ENCODE measurements at regions not wholly inside any gene's neighbourhood (a gene's known extent, or its start where the extent isn't known, plus 50 kb on each side); places are given as distances from the start of the nearest gene placed in this dataset.

DNA sequence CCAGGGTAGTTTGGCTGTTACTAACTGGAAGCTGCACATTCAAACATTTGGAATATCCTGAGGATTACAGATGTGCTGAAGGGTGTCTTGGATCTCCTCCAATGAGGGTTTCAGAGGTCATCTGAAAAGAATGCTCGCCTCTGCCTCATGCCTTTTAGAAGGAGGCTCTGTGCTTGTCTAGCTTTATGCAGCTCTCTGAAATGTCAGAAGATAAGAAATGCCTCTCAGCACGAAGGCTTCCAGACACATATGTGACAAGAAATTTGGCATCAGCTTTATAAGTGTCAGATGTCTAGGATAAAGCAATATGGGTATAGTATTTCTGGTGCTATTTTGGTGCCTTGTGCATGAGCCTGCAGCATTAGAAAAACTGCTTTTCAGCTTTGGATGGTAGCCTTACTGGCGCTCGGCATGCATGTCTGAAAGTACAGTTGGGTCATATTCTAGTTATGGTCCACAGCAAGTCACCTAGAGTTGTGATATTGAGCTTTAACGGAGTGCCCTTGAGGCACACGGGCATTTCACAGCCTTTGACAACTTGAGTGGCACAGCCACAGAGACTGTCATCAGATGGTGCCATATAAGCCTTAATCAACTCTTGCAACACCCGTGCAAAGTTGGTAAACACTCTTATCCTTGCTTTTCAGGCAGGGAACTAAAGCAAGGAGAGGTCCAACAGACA lies 70.8 kb upstream of the PGRMC2 start:
- WGBS, 2 experiments (ENCODE audit: low coverage in 1 of 2, low lambda C conversion rate in 2 of 2, missing lambda C conversion rate in 2 of 2) = 8 to 15% methylated on average over 7 of the region's 7 CpGs
- Histone ChIP-seq H3K36me3 (ENCODE audit: low read depth) (no peaks in the 10 kb centered on the region), H3K4me3 (peak overlapping the region; percentile 29), H3K9me3 (ENCODE audit: low read depth) (no peaks in the 10 kb centered on the region), H3F3A (ENCODE audit: insufficient read depth) (peaks cover 56% of the 10 kb centered on the region), H3K79me2 (ENCODE audit: insufficient read depth) (no peaks in the 10 kb centered on the region), H3K4me1 (ENCODE audit: insufficient read depth) (peaks cover 62% of the 10 kb centered on the region), H3K9ac (no peak overlapping the region), H3K4me2 (ENCODE audit: unreplicated experiment) (peak overlapping the region; percentile 57), H4K20me1 (ENCODE audit: insufficient read depth) (no peaks in the 10 kb centered on the region), H3K9me2 (ENCODE audit: insufficient read depth) (no peaks in the 10 kb centered on the region), H3K27ac (peak overlapping the region; percentile 37), H2AFZ (no peak overlapping the region; the same call in 1 of the 2 replicates), H3K27me3 (replicated peaks; ENCODE audit: insufficient read depth) (no peaks in the 10 kb centered on the region)
- in situ Hi-C loops (cut with MboI) = no loop called here
- DNase-seq = peak; percentile 78
- no peak for TF ChIP-seq EZH2phosphoT487 (IDR thresholded peaks at IDR 0.05; ENCODE audit: insufficient read depth, low read depth)
- no peak for TF ChIP-seq EZH2 (IDR thresholded peaks at IDR 0.05; ENCODE audit: insufficient read depth, poor library complexity, severe bottlenecking)

DNA sequence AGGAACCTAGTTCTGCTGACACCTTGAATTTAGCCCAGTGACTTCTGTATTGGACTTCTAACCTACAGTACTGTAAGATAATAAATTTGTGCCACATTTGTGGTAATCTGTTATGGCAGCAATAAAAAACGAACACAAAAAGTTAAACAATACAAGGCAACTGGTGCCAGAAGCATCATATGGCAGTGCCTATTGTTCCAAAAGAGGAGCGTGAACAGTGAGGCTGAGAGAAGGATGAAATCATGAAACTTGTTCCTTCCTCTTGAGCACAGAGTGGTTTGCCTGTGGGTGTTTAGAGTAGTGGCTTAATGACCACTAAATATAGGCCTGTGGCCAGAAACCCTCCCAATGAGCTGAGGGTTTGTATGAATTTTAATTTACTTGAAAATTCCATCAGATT lies 69.7 kb upstream of the PGRMC2 start:
- Histone ChIP-seq H3K4me2 (ENCODE audit: unreplicated experiment) (peak overlapping the region; percentile 57), H4K20me1 (ENCODE audit: insufficient read depth) (no peaks in the 10 kb centered on the region), H3K9ac (no peak overlapping the region), H3K4me3 (no peak overlapping the region), H3K79me2 (ENCODE audit: insufficient read depth) (no peaks in the 10 kb centered on the region), H3K36me3 (ENCODE audit: low read depth) (no peaks in the 10 kb centered on the region), H3K4me1 (ENCODE audit: insufficient read depth) (peaks cover 62% of the 10 kb centered on the region), H2AFZ (no peak overlapping the region), H3K27me3 (replicated peaks; ENCODE audit: insufficient read depth) (no peaks in the 10 kb centered on the region), H3K9me3 (ENCODE audit: low read depth) (no peaks in the 10 kb centered on the region), H3K27ac (peak overlapping the region; percentile 37), H3F3A (ENCODE audit: insufficient read depth) (peaks cover 63% of the 10 kb centered on the region), H3K9me2 (ENCODE audit: insufficient read depth) (no peaks in the 10 kb centered on the region)
- in situ Hi-C loops (cut with MboI) = no loop called here
- TF ChIP-seq EZH2 (IDR thresholded peaks at IDR 0.05; ENCODE audit: insufficient read depth, poor library complexity, severe bottlenecking) (no peak), EZH2phosphoT487 (IDR thresholded peaks at IDR 0.05; ENCODE audit: insufficient read depth, low read depth) (no peak)
- DNase-seq = peak; percentile 32
- 20 to 24% methylated on average over 2 of the region's 2 CpGs for WGBS, 2 experiments (ENCODE audit: low coverage in 1 of 2, low lambda C conversion rate in 2 of 2, missing lambda C conversion rate in 2 of 2)

DNA sequence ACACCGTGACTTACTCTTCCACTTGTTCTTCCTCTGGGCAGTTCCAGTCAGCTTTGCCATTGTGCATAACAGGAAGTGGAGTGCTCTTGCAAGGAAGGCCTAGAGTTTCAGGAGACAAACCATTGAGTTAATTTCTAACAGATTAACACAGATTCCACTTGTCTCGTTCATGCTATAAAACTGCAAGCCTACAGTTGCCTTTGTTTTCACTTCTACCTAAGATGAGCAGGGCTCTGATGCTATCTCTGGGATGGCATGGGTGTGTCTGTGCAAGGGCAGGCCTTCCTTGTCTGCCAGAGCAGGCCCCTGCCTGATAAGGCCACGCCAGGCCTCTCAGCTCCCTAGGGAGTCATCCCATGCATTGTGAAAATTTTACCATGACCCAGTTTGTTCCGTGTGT lies 67.7 kb upstream of the PGRMC2 start:
- Histone ChIP-seq H4K20me1 (ENCODE audit: insufficient read depth) (no peaks in the 10 kb centered on the region), H3K27me3 (replicated peaks; ENCODE audit: insufficient read depth) (no peaks in the 10 kb centered on the region), H3K9ac (no peak overlapping the region), H3K27ac (peak overlapping the region; percentile 84), H3K36me3 (ENCODE audit: low read depth) (no peaks in the 10 kb centered on the region), H3K4me3 (no peak overlapping the region), H3F3A (ENCODE audit: insufficient read depth) (peaks cover 63% of the 10 kb centered on the region), H3K9me3 (ENCODE audit: low read depth) (no peaks in the 10 kb centered on the region), H3K79me2 (ENCODE audit: insufficient read depth) (no peaks in the 10 kb centered on the region), H3K4me2 (ENCODE audit: unreplicated experiment) (no peak overlapping the region), H3K4me1 (ENCODE audit: insufficient read depth) (peaks cover 56% of the 10 kb centered on the region), H3K9me2 (ENCODE audit: insufficient read depth) (no peaks in the 10 kb centered on the region), H2AFZ (no peak overlapping the region; the same call in 1 of the 2 replicates)
- in situ Hi-C loops (cut with MboI) = no loop called here
- TF ChIP-seq EZH2 (IDR thresholded peaks at IDR 0.05; ENCODE audit: insufficient read depth, poor library complexity, severe bottlenecking) (no peak), EZH2phosphoT487 (IDR thresholded peaks at IDR 0.05; ENCODE audit: insufficient read depth, low read depth) (no peak)
- 82 to 89% methylated on average over 4 of the region's 4 CpGs for WGBS, 2 experiments (ENCODE audit: low coverage in 1 of 2, low lambda C conversion rate in 2 of 2, missing lambda C conversion rate in 2 of 2)
- peak; percentile 40 for DNase-seq

DNA sequence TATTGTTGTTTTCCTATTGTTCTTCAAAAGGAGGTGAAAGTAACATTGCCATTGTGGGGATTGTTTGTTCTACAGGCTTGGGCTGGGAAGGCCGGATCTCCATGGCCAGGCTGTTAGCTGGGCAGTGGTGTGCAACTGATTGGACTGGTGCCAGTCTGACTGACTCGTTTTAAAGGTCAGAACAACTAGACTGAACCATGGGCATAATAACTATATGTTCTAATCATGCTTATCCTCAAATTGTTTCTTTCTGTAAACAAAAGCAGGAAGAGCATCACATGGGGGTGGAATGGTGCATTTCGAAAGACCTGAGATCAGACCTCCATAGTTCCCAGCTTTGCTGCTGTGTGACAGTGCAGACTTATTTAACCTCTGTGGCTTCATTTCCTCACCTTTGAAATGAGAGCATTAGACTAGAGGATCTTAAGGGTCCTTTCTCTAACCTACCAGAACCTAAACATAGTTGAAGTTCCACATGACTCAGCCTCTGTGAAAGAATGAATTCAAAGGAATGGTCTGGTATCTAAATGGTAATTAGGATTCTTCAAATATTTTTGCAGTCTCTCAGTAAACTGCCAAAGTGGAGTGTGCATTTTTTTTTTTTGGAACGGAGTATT lies 66.7 kb upstream of the PGRMC2 start:
- Histone ChIP-seq H3K4me1 (ENCODE audit: insufficient read depth) (peaks cover 62% of the 10 kb centered on the region), H3K9ac (peak overlapping the region; percentile 15; the same call in 1 of the 2 replicates), H4K20me1 (ENCODE audit: insufficient read depth) (no peaks in the 10 kb centered on the region), H3K27me3 (replicated peaks; ENCODE audit: insufficient read depth) (no peaks in the 10 kb centered on the region), H3K79me2 (ENCODE audit: insufficient read depth) (no peaks in the 10 kb centered on the region), H3K9me3 (ENCODE audit: low read depth) (no peaks in the 10 kb centered on the region), H3F3A (ENCODE audit: insufficient read depth) (peaks cover 64% of the 10 kb centered on the region), H3K4me3 (no peak overlapping the region), H3K36me3 (ENCODE audit: low read depth) (no peaks in the 10 kb centered on the region), H3K4me2 (ENCODE audit: unreplicated experiment) (peak overlapping the region; percentile 43), H2AFZ (no peak overlapping the region), H3K27ac (peak overlapping the region; percentile 84), H3K9me2 (ENCODE audit: insufficient read depth) (no peaks in the 10 kb centered on the region)
- WGBS, 2 experiments (ENCODE audit: low coverage in 1 of 2, low lambda C conversion rate in 2 of 2, missing lambda C conversion rate in 2 of 2) = 8 to 11% methylated on average over 4 of the region's 4 CpGs
- peak; percentile 79 for DNase-seq
- no peak for TF ChIP-seq EZH2 (IDR thresholded peaks at IDR 0.05; ENCODE audit: insufficient read depth, poor library complexity, severe bottlenecking)
- 0 out of 2 replicates have a peak, but pooled peaks have one; percentile 45 for TF ChIP-seq EZH2phosphoT487 (IDR thresholded peaks at IDR 0.05; ENCODE audit: insufficient read depth, low read depth)
- in situ Hi-C loops (cut with MboI) = no loop called here

Measured in GM23248 (cell line).